SK-N-SH treated with all-trans-retinoic acid at 6 μM for 48 hours (cell line): ENCODE measurements at regions not wholly inside any gene's neighbourhood (a gene's known extent, or its start where the extent isn't known, plus 50 kb on each side); places are given as distances from the start of the nearest gene placed in this dataset.

Source experiments
- PPARA ChIP-seq: fragments of 250-450 bp; sonication (Bioruptor Pico); IDR thresholded peaks from 2 replicates; pipeline ENCODE4 v1.5.0; 2020; ENCODE audit warnings: mild to moderate bottlenecking, borderline replicate concordance
- RARB ChIP-seq: fragments of 250-450 bp; sonication (Bioruptor Pico); IDR thresholded peaks from 2 replicates; pipeline ENCODE4 v1.8.0; 2021; ENCODE audit warnings: mild to moderate bottlenecking, moderate library complexity
- TCF4 ChIP-seq: fragments of 250-450 bp; sonication (Bioruptor Pico); IDR thresholded peaks from 2 replicates; pipeline ENCODE4 v1.8.0; 2021; ENCODE audit warnings: mild to moderate bottlenecking, moderate library complexity, borderline replicate concordance
- TOX ChIP-seq: fragments of 250-450 bp; sonication (Bioruptor Pico); IDR thresholded peaks from 2 replicates; pipeline ENCODE4 v1.8.0; 2021; ENCODE audit warnings: mild to moderate bottlenecking, moderate library complexity, borderline replicate concordance
- ZFP3 ChIP-seq: fragments of 250-450 bp; sonication (Bioruptor Pico); IDR thresholded peaks from 2 replicates; pipeline ENCODE4 v1.5.0; 2020; ENCODE audit warnings: mild to moderate bottlenecking, moderate library complexity
- ZFP30 ChIP-seq: fragments of 450-650 bp; formaldehyde crosslinking; IDR thresholded peaks from 2 replicates; pipeline ENCODE4 v1.5.0; 2022; ENCODE audit warnings: mild to moderate bottlenecking, moderate library complexity
- ZNF8 ChIP-seq: fragments of 450-650 bp; formaldehyde crosslinking; IDR thresholded peaks from 2 replicates; pipeline ENCODE4 v1.5.0; 2020; ENCODE audit warnings: mild to moderate bottlenecking, moderate library complexity

DNA sequence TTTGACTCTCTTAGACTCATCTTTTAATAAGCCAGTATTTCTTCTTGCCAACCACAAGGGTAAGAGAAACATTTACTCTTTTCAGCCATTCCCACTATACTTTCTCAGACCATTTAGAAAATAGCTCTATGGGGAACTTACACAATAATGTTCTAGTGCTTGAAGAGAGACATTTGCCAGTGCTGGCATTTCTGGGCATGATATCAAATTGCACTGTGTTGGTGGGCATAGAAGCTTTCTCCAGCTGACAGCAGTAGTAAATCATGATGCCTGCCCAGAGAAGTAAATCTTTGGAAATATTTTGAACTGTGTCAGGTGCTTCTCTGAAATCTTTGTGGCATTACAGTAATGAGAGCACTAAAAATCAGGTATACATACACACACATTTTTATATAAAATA lies 346.6 kb downstream of the CBLN2 start:
- no peak for TF ChIP-seq ZFP3 (CRISPR knock-in tag)
- TF ChIP-seq PPARA (CRISPR knock-in tag), result no peak
- no peak for TF ChIP-seq ZFP30 (CRISPR knock-in tag)
- no peak for TF ChIP-seq TCF4 (CRISPR knock-in tag)
- no peak for TF ChIP-seq ZNF8
- TF ChIP-seq RARB (CRISPR knock-in tag), result no peak
- no peak for TF ChIP-seq TOX (CRISPR knock-in tag)
